A673 (cell line): ENCODE measurements at regions not wholly inside any gene's neighbourhood (a gene's known extent, or its start where the extent isn't known, plus 50 kb on each side); places are given as distances from the start of the nearest gene placed in this dataset.

Experiments
- BruUV-seq: library from RNA; stranded (reverse); fragments of 400-500 nt; replicated peaks from 2 replicates; lab custom pipeline; 2021; lab: Mats Ljungman, UMichigan
- CTCF ChIA-PET: fragments of 300-600 bp; sonication (Branson Sonifier 250); formaldehyde crosslinking; loops from one replicate; lab custom pipeline; 2022; ENCODE audit warnings: antibody characterized with exemption; lab: Charles Lee
- POLR2A ChIA-PET: fragments of 300-600 bp; sonication (Branson Sonifier 250); formaldehyde crosslinking; loops from one replicate; lab custom pipeline; 2022; ENCODE audit warnings: antibody characterized with exemption; ENCODE audit not compliant: low non-redundant PET; lab: Charles Lee
- DNase-seq: peaks from one replicate; pipeline ENCODE4 v3.0.0-alpha.2; 2015; ENCODE audit warnings: low spot score
- H3K27ac ChIP-seq: fragments of 200-600 bp; sonication (generic); 2 replicates; pipeline ENCODE4 v1.5.1; 2016; ENCODE audit warnings: mixed run types, low read depth, mild to moderate bottlenecking, mixed read lengths, antibody characterized with exemption, low read length; ENCODE audit not compliant: poor library complexity, severe bottlenecking
- H3K27me3 ChIP-seq: fragments of 200-600 bp; sonication (generic); replicated peaks from 2 replicates; pipeline ENCODE4 v1.6.1; 2017; ENCODE audit warnings: mixed run types, low read depth, mild to moderate bottlenecking, mixed read lengths, antibody characterized with exemption, low read length; ENCODE audit not compliant: insufficient read depth, poor library complexity
- H3K36me3 ChIP-seq: fragments of 200-600 bp; sonication (generic); 2 replicates; pipeline ENCODE4 v1.6.1; 2016; ENCODE audit warnings: mixed run types, mild to moderate bottlenecking, mixed read lengths, antibody characterized with exemption, low read length; ENCODE audit not compliant: insufficient read depth, poor library complexity, severe bottlenecking
- H3K4me1 ChIP-seq: fragments of 200-600 bp; sonication (generic); 2 replicates; pipeline ENCODE4 v1.6.1; 2017; ENCODE audit warnings: mixed run types, mild to moderate bottlenecking, mixed read lengths, antibody characterized with exemption, low read length; ENCODE audit not compliant: insufficient read depth, poor library complexity, severe bottlenecking
- H3K4me3 ChIP-seq: fragments of 200-600 bp; sonication (generic); 2 replicates; pipeline ENCODE4 v1.5.1; 2016; ENCODE audit warnings: low read depth, mixed run types, mild to moderate bottlenecking, mixed read lengths, low read length; ENCODE audit not compliant: poor library complexity, severe bottlenecking
- H3K9me3 ChIP-seq: fragments of 200-600 bp; sonication (generic); 2 replicates; pipeline ENCODE4 v1.6.1; 2016; ENCODE audit warnings: mixed run types, low read depth, mild to moderate bottlenecking, mixed read lengths, antibody characterized with exemption, low read length; ENCODE audit not compliant: poor library complexity, severe bottlenecking
- CTCF ChIP-seq: fragments of 300-800, 200-600 bp; sonication (generic); conservative IDR thresholded peaks from 2 replicates; pipeline ENCODE4 v1.5.1; 2017; ENCODE audit warnings: low read depth, mild to moderate bottlenecking, antibody characterized with exemption, low read length, moderate library complexity, mixed read lengths
- EZH2 ChIP-seq: fragments of 200-600 bp; sonication (generic); IDR thresholded peaks from 2 replicates; pipeline ENCODE4 v1.6.1; 2017; ENCODE audit warnings: borderline replicate concordance, low read depth, mild to moderate bottlenecking, mixed read lengths, antibody characterized with exemption, low read length; ENCODE audit not compliant: poor library complexity, severe bottlenecking
- intact Hi-C: fragments of 100-400 bp; cut with micrococcal nuclease; formaldehyde crosslinking; loops from one replicate; pipeline ENCODE4 v1.10.0; 2022; ENCODE audit not compliant: unreplicated experiment

- no peaks in the 10 kb centered on the region for H3K4me1 ChIP-seq
- intact Hi-C loops, result no loop called here
- CTCF ChIA-PET, result no interaction called here
- TF ChIP-seq EZH2, result no peak
- TF ChIP-seq CTCF, result no peak
- no TSS peak for BruUV-seq
- no peaks in the 10 kb centered on the region for H3K27me3 ChIP-seq
- POLR2A ChIA-PET, result no interaction called here
- no peak overlapping the region for H3K27ac ChIP-seq
- no peak for DNase-seq
- H3K4me3 ChIP-seq, result no peak overlapping the region
- H3K36me3 ChIP-seq, result no peaks in the 10 kb centered on the region
- peaks cover 14% of the 10 kb centered on the region for H3K9me3 ChIP-seq
Measured at GRCh38 chr9:8020186-8020585, 220.6 kb upstream of the DMAC1 start.

- no peak overlapping the region for H3K4me3 ChIP-seq
- CTCF ChIA-PET, result no interaction called here
- no peak for DNase-seq
- POLR2A ChIA-PET, result no interaction called here
- no peaks in the 10 kb centered on the region for H3K4me1 ChIP-seq
- H3K36me3 ChIP-seq, result no peaks in the 10 kb centered on the region
- intact Hi-C loops, result no loop called here
- no peak for TF ChIP-seq CTCF
- TF ChIP-seq EZH2, result no peak
- H3K27ac ChIP-seq, result no peak overlapping the region
- no peaks in the 10 kb centered on the region for H3K27me3 ChIP-seq
- peaks cover 14% of the 10 kb centered on the region for H3K9me3 ChIP-seq
- BruUV-seq, result no TSS peak
Measured at GRCh38 chr9:8019636-8020035, 220.1 kb upstream of the DMAC1 start.

- POLR2A ChIA-PET, result no interaction called here
- no peaks in the 10 kb centered on the region for H3K27me3 ChIP-seq
- TF ChIP-seq CTCF (no peak), EZH2 (no peak)
- no TSS peak for BruUV-seq
- intact Hi-C loops, result no loop called here
- CTCF ChIA-PET, result interaction anchor here (0.5 kb wide), 1 partner anchor 122 kb away, joined by 4 read pairs; no protein-coding TSS in a partner anchor
- H3K36me3 ChIP-seq, result no peaks in the 10 kb centered on the region
- H3K4me3 ChIP-seq, result no peak overlapping the region
- H3K9me3 ChIP-seq, result no peaks in the 10 kb centered on the region
- no peak for DNase-seq
- no peaks in the 10 kb centered on the region for H3K4me1 ChIP-seq
- no peak overlapping the region for H3K27ac ChIP-seq
Measured at GRCh38 chr9:8014997-8015682, 215.6 kb upstream of the DMAC1 start.
